HG02678 (cell line): ENCODE measurements at regions not wholly inside any gene's neighbourhood (a gene's known extent, or its start where the extent isn't known, plus 50 kb on each side); places are given as distances from the start of the nearest gene placed in this dataset.
"Not testable (repeated sequence)": the region's sequence is repeated elsewhere in the genome, so short reads cannot be mapped to it uniquely, and the experiment has no call there.

Source experiments
- ATAC-seq: cut with Tn5 transposase; IDR thresholded peaks from one replicate; pipeline ENCODE4 v1.9.1; 2021; ENCODE audit warnings: mild to moderate bottlenecking, moderate library complexity; ENCODE audit not compliant: unreplicated experiment

DNA sequence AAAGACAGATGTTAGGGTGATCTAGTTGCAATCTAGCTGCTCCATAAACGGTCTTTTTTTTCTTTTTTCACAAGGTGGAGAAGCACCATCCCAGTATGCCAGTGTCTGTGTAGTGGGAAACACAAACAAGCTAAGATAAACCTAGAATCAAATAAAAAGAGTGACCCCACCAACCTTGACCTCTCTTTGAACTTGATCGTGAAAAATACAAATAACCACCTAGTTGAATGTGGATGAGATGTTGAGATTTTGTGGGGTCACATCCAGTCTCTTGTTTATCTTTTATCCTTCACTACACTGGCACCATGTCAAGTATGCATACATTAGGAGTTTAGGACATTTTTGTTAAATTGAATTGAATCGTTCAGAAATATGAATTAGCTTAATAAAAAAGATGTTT is 194.6 kb upstream of the EYA4 start:
- no peak for ATAC-seq

DNA sequence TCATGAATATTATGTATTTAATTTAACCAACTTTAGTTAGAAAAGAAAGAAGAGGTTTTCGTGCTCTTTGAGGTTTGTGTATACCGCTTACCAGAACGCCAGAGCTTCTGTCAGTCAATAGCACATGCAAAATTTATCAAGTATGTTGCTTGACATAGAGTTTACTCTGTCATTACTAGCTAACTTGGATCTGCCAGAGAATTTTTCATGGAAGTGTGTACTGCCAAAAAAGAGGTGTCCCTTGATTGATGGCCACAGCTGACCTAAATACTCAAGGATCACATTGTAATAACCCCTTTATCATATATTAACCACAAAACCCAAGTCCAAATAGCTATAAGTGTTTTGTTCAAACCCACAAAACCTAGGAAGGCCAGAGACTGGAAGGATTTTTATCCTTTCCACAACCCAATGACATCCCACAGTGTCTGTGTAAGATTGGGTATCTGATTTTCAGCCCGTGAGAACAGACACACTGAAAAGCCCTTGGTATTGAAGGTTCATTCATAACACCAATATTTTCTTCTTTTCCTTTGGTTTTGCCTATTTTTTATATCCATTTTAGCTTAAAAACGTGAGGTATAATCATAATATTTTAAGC is 194.0 kb upstream of the EYA4 start:
- ATAC-seq, result no peak

DNA sequence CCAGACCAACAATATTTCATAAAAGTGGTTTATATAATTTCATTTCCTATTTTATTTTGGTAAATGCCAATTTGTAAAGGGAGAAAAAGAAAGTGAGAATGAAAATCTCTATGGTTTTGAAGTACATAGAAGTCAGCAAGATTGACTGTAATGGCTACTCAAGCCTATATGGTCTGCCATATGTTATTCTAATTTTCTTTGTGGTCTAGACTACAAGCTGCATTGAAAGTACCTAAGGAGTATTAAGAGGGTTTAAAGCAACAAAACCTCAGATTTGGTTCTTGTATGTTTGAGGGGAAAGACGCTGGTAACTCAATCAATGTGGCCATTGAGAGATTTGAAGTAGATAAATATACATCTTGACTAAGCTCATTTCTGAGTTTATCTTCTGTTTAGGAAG is 193.5 kb upstream of the EYA4 start:
- no peak for ATAC-seq

DNA sequence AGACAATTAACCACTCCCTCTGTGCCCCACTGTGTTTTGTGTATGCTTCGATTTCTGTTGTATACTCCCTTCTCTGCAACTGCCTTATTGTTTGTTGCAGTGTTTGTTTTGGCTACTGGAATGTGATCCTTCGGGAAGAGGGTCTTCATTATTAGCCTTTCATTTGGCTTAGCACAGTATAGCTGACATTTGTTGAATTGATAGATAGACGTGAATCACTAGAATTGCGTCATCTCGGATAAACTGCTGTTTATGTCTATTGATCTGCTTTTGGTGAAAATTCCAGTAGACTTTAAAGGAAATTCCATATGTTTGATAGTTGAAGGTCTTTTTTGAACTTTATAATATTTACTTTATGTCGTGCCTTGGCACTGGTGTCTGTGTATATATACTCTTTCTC is 189.9 kb upstream of the EYA4 start:
- ATAC-seq, result no peak

DNA sequence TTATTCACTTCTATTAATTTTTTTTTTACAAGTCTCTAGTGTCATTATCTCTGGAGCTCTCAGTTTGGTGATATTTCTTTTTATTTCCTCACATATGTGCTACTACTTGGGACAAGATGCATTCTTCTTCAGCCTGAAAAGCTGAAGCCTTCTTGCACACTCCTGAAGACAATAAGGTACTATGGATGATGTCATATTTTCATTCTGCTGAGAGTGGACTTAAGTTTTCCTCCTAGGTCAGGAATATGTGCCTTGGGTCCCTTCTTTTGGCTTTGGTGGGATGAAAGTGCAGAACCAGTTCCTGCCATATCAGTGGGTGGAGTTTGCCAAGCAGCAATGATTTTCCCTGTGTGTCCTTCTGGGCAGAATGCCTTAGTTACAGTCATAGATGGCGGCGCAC is 188.7 kb upstream of the EYA4 start:
- no peak for ATAC-seq

DNA sequence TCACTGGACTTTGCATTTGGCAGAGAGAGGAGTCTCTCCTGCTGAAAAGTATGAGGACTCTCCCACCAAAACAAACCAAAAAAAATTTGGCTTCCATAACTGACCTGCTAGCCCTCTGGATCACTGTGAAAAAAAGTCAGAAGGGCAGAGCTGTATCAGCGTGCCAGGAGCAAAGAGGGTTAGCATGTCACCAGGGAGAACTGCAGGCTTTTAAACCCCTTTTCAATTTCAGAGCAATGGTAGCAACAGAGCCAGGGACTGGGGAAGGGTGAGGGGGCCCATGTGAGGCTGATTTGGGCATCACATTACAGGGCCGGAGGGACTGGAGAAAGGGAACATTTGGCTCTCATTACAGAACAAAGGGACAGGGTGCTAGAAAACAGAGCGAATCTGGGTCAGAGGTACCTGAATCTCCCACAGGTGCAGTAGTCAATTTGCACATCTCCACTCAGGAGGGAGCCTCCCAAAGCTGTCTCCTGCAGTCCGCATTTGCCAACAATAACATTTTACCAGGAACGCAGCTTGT is 185.7 kb upstream of the EYA4 start:
- ATAC-seq, result no peak

DNA sequence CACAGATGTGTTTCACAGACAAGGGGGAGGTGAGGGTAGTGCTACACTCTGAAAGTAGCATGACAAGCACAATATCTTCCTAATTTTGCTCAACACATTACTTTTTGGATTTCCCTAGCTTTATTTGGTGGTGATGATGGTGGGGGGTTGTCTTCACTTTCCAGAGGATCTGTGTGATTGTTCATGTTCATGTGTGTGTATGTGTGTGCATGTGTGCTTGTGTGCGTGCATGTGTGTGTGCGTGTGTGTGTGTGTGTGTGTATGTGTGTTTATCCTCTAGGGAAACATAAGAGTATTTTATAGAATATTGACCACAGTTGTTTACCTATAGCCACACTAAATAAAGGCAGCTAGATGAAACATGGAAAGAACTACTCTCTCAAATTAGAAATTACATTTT is 183.8 kb upstream of the EYA4 start:
- no peak for ATAC-seq

DNA sequence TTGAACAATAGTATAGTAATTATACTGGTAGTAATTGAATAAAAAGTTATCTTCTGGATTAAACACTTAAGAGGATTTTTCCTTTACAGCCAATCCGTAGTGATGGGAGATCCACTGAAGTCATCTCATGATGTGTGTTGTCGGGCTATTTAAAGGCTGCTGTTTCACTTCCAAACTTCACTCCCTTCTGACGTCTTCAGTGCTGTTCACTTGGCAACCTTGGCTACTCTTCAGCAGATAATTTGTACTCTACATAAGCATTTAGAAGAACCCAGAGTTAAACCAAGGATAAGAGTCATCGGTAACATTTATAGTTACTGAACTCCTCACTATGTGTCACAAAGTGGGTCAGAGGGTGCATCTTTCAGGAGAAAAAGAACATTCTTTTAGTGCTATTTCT is 179.1 kb upstream of the EYA4 start:
- no peak for ATAC-seq

DNA sequence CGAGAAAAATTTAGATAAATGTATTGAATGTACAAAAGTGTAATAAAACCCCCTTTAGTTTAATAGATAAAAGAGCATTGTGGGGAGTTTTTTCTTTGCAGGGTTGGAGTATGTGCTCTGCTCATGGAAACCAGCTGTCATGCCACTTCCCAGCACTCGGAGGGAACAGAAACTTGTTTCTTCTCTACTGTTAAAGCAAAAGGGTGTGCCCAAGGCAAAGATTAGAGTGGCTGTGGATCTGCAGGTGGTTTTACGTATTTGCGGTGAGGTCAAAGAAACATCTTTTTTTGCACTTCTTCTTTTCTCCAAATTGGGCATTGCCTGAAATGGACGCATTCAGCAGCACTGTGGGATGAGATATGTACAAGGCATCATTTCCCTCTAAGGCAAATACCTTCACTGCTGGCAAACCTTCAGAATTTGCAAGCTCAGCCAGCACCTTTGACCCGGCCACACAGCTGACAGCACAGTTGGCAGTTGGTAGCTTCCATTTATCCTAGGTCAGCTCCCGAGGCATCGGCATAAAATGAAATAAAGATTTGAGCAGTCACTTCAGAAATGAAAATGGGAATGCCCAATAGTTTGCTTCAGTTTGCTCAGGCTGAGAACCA is 178.4 kb upstream of the EYA4 start:
- ATAC-seq, result no peak

DNA sequence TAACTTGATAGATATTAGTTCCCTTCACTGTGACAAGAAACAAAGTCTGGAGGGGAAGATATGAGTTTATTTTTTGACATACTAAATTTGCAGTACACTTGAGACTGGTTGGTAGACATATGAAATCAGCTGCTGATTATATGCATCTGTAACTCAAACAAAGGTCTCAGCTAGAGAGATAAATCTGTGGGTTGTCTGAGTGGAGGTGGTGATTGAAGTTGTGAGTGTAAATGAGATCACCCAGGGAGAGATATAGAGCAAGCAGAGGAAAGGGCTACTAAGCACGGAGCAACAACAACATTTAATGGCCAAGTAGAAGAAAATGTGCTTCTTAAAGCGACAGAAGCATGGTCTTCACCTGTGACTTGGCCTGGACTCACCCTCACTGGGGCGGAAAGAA is 173.2 kb upstream of the EYA4 start:
- ATAC-seq, result no peak

DNA sequence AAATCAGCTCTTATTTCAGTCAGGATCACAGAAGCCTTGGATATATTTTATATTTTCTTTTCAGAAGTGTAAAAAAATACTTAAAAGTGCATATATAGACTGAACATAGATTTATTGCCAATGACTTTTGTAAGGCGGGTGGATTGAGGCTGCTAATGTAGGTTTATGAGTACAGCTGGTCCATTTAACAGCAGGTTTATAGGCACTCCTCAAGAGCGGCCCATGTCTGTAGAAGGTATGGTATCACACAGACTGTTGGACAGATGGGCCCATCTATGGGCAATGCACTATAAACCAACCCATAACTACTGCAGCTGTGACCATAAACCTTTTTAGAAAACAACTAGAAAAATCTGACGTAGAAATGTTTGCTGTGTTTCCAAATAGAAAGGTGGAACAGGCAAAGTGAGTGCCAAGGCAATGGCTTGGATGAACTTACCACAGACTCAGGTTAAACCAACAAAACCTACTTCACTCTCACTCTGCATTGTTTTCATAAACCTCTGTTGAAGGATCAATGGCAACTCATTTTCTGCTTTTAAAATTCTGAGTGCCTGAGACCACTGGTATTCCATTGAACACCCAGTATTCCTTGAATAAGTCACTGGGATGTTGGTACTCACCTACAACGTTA is 170.6 kb upstream of the EYA4 start:
- ATAC-seq, result no peak

DNA sequence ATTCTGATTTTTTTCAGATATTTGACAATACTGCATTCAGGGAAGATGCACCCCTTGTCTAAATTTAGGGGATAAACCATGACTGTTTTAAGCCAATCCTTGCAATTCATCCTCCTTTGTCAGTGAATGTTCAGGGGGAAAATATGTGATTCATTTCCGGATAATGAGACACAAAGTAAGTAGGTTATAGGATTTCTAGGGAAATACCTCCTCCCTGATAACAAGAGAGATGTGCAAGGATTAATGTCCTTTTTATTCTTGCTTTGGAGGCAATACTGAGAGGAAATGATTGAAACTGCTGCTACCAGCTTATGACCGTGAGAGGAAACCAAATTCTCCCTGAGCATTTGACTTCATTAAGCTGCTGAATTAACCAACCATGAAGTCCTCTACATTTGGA is 161.3 kb upstream of the EYA4 start:
- no peak for ATAC-seq

DNA sequence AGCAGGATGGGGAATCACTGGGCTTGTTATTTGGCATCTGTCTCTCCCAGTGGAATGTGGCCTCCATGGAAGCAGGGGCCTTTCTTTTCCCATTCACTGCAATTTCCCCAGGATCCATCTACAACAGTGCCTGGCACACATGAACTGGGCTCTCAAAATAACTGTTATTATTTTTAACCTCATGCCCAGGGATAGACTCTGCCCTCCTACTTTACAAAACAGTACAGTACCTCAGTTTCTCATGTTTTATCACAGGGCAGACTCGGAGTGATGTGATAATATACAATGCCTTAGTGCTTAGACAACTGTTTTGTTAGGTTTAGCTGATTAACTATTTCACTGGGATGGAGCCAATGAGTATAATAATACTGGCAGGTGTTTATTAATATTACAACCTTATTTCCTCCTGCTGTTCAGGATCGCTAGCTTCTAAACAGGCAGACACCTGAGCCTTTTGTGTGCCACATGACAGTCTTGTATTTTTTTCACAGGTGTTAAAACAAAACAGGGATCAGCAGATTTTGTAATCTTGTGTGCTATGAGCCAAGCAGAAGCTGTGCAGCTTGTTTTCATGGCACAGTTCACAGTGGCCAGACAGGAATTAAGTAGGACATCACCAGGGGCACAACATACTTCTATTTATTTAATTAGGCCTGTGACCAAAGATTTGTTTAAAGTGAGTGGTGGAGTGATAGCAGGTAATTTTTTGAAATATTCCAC is 157.7 kb upstream of the EYA4 start:
- no peak for ATAC-seq

DNA sequence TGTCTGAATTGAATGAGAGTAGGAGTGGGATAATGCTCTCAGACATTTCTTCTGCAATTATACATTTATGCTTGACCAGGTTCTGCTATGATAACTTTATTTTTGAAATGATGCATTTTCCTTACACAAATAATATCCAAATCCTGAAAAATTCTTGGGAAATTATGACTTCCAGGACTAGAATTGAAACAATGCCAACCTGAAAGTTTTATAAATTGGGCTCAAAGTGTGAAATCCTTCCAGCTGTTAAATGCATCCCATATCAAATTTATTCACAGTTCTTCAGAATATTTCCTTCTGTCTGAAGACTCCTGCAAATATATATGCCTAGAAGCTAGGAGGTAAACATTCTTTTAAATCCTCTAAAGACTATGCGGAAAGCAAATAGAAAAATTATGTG is 155.7 kb upstream of the EYA4 start:
- no peak for ATAC-seq

DNA sequence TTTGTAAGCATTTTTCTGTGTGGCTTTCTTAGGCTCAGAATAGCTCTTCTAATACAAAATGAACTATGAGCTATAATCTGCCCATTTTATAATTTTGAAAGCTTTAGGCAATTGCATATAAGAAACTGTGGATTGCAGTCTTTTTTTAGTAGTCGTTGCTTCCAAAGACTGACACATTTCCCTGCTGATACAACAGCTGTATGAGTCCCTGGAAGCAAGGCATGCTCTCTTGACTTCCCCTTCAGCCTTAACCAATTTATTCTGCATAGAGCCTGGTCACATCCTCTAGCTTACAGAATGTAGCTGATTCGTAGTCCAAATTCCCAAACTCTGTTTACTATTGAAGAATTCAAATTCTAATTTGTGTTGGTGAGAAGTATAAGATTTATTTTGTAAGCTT is 155.3 kb upstream of the EYA4 start:
- ATAC-seq, result no peak

DNA sequence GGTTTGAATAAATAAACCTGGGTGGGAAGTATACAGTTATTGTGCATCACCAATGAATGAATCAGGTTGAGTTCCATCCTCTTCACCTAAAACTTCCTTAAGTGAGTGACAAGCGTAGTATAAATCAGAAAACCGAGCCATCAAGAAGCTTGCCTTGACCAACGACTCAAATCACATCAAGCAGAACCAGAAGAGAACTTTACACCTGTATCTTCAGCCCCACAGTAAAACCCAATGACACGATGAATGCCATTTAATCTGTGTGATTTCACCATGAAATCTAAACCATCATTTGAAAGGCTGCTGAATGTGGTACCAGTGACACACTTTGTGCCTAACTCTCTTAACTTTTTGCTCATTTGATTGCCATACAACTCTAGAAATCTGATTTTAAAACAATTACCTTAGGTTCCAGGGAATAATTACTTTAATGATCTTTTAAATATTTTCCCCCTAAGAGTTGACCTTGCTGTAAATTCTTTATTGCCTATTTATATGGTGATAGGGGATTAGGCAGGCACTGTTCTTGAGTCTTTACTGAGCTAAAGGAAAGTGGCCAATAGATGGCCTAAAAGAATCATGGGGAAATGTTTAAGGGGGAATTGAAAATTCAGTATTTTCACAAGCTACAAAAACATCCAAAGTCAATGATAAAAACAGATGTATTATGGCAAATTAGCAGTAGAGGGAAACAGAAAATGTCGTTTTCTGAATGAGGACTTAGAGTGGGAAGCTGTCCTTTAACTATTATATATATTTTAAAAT is 152.0 kb upstream of the EYA4 start:
- ATAC-seq, result no peak

DNA sequence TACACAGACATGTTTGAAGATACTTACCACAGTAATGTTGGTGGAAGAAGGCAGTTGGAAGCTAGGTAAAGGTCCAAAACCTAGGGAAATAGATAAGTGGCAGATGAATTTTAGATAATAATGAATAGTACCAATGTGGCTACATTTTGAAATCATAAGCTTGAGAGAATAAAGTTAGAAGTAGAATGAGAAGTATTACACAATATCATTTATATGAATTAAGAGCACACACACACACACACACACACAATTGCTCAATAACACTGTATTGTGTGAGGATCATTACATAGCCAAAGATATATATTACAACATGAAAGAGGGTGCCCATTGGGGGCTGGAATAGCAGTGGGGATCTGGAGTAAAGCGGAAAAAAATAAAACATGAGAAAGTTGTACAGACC is 149.0 kb upstream of the EYA4 start:
- no peak for ATAC-seq

DNA sequence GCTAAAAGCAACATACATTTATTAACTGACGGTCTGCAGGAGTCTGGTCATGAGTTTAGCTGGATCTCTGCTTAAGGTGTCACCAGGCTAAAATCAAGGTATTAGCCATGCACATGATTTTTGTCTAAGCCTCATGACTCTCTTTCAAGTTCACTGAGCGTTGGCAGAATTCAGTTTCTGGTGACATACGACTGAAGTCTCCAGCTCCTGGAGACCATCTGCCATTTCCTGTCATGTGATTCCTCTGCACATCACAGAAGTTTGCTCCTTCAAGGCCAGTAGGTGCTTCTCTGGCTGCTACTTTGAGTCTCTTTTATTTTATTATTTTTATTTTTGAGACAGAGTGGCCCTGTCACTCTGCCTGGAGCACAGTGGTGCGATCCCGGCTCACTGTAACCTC is 148.4 kb upstream of the EYA4 start:
- no peak for ATAC-seq

DNA sequence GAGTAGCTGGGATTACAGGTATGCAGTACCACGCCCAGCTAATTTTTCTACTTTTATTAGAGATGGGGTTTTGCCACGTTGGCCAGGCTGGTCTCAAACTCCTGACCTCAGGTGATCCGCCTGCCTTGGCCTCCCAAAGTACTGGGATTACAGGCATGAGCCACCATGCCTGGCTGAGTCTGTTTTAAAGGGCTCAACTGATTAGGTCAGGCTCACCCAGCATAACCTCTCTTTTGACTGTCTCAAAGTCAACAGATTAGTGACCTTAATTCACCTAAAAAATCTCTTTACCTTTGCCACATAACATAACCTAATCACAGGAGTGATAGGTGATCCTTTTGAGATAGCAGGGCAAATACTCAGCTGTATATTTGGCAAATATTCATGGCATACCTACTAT is 147.9 kb upstream of the EYA4 start:
- not testable (repeated sequence) for ATAC-seq

DNA sequence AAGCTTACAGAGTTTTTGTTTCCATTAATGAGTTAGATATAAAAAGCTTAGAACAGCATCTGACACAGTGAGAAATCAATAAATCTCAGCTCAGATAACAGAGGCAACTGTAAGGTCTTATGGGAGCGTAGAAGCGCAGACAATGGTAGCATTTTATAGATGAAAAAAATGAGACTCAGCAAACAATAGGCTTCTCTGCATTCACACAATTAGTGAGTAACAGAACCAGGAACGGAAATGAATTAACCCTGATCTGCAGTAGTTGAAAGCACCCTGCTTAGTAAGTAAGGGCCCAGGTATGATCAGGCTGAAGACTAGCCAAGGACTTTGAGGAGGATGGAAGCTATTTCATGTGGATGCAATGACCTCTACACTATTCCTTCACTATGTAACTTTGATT is 147.2 kb upstream of the EYA4 start:
- no peak for ATAC-seq

DNA sequence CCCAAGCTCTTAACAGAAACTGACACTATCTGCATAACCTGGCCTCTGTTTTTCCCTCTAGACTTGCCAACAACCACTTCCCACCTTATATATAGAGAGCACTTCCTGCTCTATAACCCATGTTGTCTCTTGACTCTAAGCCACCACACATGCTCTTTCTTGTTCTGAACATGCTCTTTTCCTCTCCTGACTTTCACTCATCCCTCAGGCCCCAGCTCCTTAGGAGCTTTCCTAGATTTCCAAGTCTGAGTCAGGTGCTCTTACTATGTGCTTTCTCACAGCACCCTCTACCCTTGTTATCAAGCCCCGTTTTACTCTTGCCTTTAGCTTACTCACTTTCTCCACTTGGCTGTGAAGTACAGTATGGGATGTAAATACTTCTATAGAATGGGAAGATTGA is 143.9 kb upstream of the EYA4 start:
- no peak for ATAC-seq
